Nucleus accumbens (tissue), 56 donors: ENCODE measurements at regions not wholly inside any gene's neighbourhood (a gene's known extent, or its start where the extent isn't known, plus 50 kb on each side); places are given as distances from the start of the nearest gene placed in this dataset.
"Not testable (repeated sequence)": the region's sequence is repeated elsewhere in the genome, so short reads cannot be mapped to it uniquely, and the experiment has no call there.

Source experiments
- DNase-seq, 56 donors: peaks; one replicate each; lab custom pipeline; 2025; lab: John Stamatoyannopoulos, UW

DNA sequence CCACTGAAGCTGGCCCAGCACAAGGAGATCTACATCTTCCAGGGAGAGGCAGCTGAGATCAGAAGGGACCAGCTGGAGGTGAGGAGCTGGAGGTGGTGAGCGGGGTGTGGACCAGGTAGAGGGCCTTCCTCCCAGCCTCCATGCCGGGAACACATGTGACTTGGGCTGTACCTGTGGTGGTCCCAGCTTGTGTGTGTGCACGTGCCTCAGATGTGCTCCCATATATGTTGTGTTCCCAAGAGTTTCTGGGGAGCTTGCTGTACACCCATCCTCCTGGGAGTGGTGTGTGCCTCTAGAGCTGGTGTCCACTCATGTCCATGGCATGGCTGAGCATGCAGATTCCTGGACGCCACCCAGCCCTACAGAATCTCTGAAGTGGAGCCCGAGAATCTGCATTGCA is 183.7 kb upstream of the AKAP13 start:
- not testable (repeated sequence) for DNase-seq

DNA sequence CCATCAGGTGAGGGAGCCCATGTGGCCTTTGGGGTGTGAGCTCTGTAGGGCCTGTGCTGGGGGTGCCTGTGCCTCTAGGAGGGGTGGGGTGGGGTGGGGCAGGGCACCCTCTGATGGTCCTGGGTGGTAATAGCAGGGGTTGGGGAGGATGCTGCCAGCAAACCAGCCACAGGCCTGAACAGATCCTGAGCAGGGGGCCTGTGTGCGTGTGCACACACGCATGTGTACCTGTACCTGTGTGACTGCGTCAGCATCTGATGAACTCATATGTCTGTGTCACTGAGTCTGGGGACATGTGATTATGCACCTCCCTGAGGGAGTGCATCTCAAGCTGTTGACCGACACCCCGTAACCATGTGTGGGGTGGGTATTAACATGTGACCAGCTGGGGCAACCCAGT is 182.8 kb upstream of the AKAP13 start:
- not testable (repeated sequence) for DNase-seq

DNA sequence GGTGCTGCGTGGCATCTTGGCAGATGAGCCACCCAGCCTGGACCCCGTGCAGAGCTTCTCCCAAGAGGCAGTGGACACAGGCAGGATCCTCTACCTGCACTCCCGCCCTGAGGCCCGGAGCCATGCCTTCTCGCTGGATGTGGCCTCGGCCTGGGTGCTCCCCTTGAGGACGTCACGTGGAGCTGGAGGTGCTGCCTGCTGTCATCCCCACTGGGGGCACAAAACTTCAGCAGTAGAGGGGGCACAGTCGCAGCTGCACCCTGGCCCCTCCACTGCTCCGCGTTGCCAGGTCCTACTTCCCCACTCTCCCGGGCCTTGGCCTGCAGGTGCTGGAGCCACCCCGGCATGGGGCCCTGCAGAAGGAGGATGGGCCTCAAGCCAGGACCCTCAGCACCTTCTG is 182.0 kb upstream of the AKAP13 start:
- DNase-seq: not testable (repeated sequence)

GRCh38 chr15:85200215-85200614 is 180.2 kb upstream of the AKAP13 start:
- DNase-seq: not testable (repeated sequence)

- not testable (repeated sequence) for DNase-seq
These were observed 179.1 kb upstream of the AKAP13 start for GRCh38 chr15:85201118-85201793.

DNA sequence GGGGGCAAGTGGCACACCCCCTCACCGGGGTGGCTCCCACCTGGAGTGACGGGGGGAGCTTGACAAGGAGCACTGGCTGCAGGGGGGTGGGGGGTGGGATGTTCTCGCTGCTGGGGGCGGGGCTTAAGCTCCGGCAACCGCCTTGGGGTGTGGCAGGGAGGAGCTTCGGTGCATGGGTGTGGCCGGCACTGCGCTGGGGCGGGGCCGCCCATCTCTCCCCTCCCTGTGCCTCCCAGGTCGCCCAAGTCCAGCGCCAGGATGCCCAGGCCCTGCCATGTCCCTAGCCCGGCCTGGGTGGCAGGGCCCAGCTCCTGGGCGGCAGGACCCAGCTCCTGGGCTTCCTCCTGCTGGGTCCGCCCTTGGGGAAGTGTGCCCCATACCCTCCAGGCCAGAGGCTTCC is 175.9 kb upstream of the AKAP13 start:
- DNase-seq: not testable (repeated sequence)

- not testable (repeated sequence) for DNase-seq
These were observed 146.5 kb upstream of the AKAP13 start for GRCh38 chr15:85233791-85234325.

- not testable (repeated sequence) for DNase-seq
These were observed 145.8 kb upstream of the AKAP13 start for GRCh38 chr15:85234450-85235196.

GRCh38 chr15:85244056-85244455 is 136.3 kb upstream of the AKAP13 start:
- not testable (repeated sequence) for DNase-seq

GRCh38 chr15:85250938-85251542 is 129.4 kb upstream of the AKAP13 start:
- not testable (repeated sequence) for DNase-seq

GRCh38 chr15:85253196-85253915 is 127.0 kb upstream of the AKAP13 start:
- not testable (repeated sequence) for DNase-seq

DNA sequence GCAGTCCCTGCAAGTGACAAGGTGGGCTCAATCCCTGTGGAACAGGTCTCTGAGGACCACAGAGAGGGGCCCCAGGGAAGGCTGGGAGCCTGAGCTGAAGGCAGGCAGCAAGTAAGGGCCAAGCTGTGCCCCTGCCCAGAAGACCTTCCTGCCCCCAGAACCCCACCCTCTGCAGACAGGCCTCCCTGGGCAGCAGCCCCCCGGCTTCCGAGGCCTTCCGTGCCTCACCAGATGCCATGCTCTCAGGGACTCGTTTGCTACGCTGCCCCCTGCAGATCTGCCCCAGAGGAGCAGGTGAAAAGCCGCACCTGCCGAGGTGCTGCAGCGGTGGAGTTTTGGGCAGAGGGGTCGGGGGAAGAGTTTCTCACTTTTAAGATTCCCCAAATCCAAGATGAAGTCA is 125.4 kb upstream of the AKAP13 start:
- not testable (repeated sequence) for DNase-seq

- DNase-seq: not testable (repeated sequence)
These were observed 124.9 kb upstream of the AKAP13 start for GRCh38 chr15:85255502-85255901.

DNA sequence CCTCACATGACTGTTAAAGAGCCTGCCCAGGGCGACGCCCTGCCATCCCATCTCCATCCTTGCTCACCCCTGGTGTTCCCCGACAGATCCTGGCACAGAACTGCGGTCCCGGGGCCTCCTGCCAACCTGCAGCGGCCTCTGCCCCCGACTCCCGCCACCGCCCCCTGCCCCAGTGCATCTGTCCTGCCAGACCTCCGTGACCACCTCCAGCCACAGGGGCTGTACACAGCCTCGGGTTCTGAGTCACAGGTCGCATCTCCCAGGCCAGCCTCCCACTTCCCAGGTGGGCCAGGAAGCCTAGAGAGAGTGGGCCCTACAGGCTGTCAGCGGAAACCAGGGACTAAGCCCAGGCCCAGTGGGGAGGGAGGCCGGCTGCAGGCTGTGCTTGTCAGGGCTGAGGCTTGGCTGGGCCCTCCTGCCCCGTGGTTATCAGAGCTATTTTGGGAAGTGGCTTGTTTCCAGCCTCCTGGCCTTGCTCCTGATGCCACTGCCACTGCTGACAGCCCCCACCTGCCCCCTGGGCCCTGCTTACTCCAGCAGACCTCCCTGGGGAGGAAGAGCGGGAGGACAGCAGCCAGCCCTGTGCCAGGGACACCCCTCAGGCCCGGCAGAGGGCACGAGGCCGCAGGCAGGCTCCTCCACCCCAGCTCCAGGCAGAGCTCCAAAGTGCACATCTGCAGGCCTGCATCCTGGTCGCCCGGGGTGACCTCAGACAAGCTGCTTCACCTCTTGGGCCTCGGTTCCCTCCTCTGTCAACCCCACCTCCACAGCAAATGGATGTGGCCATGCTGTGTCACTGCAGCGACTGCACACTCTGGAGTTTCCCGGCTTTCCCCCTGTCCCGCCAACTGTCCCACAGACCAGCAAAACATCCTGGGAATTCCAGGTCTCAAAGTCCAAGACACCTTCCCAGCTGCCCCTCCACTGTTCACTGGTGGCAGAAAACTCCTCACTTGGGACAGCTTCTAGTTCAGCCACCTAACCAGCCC is 124.1 kb upstream of the AKAP13 start:
- not testable (repeated sequence) for DNase-seq

DNA sequence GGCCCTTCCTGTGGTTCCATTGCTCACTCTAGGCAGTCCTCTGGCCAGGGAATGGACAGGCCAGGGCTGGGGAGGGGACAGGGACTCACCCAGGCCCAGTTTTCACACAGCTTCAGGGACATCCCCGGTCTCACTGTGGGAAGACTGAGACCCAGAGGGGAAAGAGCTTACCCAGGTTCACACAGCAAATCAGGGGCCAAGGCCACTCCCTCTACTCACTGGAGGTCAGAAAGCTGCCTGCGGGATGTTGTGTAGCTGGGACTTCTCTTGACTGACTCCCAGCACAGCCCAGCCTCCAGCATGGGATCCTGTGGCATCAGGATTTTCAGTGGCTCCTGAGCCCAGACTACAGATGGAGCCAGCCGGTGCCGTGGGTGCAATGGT is 122.3 kb upstream of the AKAP13 start:
- DNase-seq: not testable (repeated sequence)

DNA sequence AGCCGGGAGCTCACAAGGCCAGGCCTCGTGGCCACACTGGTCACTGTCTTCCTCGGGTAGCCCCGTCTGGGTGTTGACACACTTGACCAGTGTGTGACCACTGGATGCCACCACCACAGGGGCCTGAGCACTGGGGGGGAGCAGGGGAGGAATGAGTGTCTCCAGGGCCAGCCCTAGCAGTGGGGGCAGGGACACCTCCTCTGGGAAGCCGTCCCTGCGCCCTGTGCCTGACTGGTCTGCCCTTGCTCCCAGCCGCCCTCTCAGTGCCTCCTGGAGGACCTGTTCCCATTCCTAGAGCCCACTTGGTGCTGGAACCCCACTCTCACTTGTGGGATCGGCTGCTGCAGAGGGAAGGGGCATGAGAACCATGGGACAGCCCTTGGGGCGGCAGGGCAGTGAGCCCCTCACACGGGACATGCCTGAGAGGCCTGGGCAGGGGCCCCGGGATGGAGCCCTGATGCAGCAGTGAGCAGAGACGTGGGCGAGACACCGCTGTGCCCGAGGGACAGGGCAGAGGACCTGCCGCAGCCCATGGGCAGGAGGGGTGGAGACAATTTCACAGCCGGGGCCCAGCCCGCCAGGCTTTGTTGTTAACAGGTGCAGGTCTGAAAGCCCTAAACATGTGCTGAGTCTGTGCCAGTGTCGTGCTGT is 121.7 kb upstream of the AKAP13 start:
- DNase-seq: not testable (repeated sequence)

DNA sequence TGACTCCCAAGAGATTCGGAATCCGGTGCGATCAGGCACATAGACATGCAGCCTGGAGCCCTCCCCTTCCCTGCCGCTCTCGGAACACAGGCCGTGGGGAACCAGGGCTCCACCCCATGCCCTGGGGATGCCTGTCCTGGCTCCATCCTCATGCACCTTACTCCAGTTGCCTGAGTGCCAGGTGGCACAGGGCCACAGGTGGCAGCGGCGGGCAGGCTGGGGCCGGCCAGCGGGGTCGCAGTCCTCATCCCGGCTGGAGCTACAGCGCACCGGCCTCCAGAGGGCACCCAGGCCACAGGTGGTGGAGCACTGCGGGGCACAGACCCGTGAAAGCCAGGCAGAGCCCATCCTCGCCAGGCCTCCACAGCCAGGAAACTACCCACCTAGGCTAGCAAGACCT is 119.9 kb upstream of the AKAP13 start:
- not testable (repeated sequence) for DNase-seq

DNA sequence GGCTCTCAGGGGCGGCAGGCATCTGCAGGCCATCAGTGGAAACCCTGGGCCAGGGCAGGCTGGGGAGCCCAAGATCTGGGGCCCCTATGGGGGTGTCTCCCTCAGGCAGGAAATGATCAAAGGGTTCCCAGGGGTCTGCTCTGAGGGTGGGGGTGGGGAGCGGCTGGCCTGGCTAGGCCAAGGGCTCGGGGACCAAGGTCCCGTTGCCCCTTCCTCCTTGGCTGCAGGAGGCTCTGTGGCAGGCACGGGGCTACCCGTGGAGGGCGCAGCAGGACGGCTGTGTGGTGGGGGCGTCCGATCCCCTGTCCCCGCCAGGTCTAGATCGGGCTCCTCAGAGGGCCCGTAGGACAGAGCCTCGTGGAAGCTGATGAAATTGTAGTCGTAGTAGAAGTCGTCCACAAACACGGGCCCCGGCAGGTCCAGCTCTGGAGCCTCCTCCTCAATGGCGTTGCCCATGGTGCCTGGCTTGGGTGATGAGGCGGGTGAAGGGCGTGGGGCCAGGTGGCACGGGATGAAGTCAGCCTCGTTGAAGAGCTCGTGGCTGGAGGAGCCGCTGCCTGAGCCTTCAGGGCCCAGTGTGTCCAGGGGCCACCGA is 117.8 kb upstream of the AKAP13 start:
- DNase-seq: not testable (repeated sequence)
